ENCODE measurements at regions not wholly inside any gene's neighbourhood (a gene's known extent, or its start where the extent isn't known, plus 50 kb on each side); places are given as distances from the start of the nearest gene placed in this dataset.
"Not testable (repeated sequence)": the region's sequence is repeated elsewhere in the genome, so short reads cannot be mapped to it uniquely, and the experiment has no call there.

DNA sequence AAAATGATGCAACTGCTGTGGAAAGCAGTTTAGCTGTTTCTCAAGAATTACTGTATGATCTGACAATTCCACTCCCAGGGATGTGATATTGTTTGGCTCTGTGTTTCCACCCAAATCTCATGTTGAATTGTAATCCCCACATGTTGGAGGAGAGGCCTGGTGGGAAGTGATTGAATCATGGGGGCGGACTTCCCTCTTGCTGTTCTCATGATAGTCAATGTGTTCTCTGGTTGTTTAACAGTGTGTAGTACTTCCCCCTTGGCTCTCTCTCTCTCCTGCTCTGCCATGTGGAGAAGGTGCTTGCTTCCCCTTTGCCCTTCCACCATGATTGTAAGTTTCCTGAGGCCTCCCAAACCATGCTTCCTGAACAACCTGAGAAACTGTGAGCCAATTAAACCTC lies 93.4 kb upstream of the CPM start:
- intact Hi-C loops (cut with DNase I), result no loop called here
- DNase-seq, result no peak

GRCh38 chr12:69027411-69027881 lies 94.5 kb upstream of the CPM start:
- intact Hi-C loops (cut with DNase I), result no loop called here
- DNase-seq, result no peak

DNA sequence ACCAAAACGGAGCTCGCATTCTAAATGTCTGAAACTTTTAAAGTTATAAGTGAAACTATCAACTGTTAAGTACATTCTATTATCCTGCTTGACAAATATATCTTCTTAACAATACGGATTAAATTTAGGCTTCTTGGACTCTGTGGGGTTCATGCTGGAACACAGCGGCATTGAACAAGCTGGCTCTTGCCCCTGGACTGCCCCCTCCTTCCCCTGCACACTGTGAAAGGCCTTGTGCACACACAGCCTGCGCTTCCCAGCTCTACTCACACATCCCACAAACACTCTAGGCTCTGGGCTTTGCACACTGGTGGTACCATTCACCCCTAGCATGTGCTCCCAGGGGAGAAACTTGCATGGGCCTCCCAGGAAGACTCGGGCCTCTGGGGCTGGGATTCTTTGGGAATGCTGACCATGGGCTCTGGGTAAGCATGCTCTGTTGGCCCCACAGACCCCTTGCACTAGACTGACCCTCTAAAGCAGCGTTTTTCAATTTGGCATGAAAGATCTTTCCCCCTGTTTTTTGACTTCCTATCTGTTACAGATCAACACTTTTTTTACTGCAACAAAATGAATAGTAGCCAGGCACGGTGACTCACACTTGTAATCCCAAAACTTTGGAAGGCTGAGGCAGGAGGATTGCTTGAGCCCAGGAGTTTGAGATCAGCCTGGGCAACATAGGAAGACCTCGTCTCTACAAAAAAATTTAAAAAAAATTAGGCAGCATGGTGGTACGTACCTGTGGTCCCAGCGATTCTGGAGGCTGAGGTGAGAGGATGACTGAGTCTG lies 96.2 kb upstream of the CPM start:
- intact Hi-C loops (cut with DNase I), result no loop called here
- DNase-seq, result peak in 1 of 42 donors; percentile 17

- DNase-seq, result no peak
- intact Hi-C loops (cut with DNase I), result no loop called here
These were observed 97.3 kb upstream of the CPM start for GRCh38 chr12:69030321-69030720.

DNA sequence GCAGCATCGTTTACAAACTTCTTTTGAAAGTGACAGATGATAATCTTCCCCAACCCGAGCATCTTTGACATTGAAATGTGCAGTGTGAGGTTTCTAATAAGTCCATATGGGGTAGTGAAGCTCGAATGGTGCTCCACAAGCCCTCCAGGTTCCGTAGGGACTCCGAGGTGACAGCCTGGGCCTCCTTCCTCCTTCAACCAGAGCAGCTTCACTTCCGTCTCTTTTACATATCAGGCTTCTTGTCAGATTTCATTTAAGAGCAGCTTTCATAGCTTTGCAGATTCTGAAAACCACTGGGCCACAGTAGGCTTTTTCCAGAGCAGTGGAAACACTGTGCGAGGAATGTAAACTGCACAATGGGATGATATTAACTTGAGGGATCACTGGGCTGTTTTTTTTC lies 103.6 kb upstream of the CPM start:
- intact Hi-C loops (cut with DNase I), result no loop called here
- DNase-seq, result peak in 1 of 42 donors; percentile 34

- intact Hi-C loops (cut with DNase I), result no loop called here
- DNase-seq, result peak in 1 of 42 donors; percentile 18
These were observed 104.0 kb upstream of the CPM start for GRCh38 chr12:69036999-69037398.

- intact Hi-C loops (cut with DNase I), result no loop called here
- DNase-seq, result no peak
These were observed 106.9 kb upstream of the CPM start for GRCh38 chr12:69039911-69040310.

DNA sequence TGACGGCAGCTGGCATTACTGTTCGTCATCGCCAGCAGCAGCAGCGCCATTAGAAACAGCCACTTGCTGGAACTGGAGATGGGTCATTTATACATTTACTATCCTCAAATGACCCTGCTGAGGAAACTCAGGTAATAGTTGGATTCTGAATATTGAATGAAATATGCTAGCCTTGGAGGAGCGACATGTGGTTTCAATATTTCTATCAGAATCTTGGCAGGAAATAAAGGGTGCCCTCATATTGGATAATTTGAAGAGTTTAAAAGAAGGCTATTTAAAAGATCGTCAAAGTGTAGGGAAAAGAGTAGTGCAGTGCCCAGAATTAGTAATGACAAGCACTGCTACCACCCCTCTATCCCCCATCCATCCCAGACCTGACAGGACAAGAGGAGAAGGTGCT lies 109.6 kb upstream of the CPM start:
- intact Hi-C loops (cut with DNase I), result no loop called here

GRCh38 chr12:69042970-69043369 lies 110.0 kb upstream of the CPM start:
- intact Hi-C loops (cut with DNase I), result no loop called here
- no peak for DNase-seq

More for the DNA sequence above, 109.6 kb upstream of the CPM start:
- DNase-seq, result no peak

DNA sequence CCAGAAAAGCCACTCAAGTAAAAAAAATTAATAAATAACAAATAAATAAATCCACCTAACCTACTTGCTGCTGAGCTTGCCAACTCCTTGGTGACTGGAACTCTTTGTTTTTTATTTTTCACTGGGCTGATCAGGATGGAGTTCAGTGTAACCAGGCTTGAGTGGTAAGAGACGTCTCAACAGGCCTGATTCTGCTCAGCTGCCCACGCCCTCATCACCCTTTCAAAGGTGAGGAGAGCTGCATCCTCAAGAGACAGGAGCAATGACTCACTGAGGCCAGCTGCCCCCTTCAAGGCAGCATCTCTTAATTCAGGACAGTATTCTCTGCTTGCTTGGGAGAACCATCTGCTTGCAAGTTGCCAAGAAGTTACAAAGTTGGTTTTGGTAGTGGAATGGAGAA lies 111.9 kb upstream of the CPM start:
- intact Hi-C loops (cut with DNase I), result no loop called here
- no peak for DNase-seq

GRCh38 chr12:69045430-69045829 lies 112.5 kb upstream of the CPM start:
- no peak for DNase-seq

GRCh38 chr12:69046363-69046762 lies 113.4 kb upstream of the CPM start:
- no peak for DNase-seq

More at GRCh38 chr12:69045430-69045829, 112.5 kb upstream of the CPM start:
- intact Hi-C loops (cut with DNase I), result no loop called here

GRCh38 chr12:69046920-69047319 lies 113.9 kb upstream of the CPM start:
- DNase-seq, result no peak
- intact Hi-C loops (cut with DNase I), result no loop called here

More at GRCh38 chr12:69046363-69046762, 113.4 kb upstream of the CPM start:
- intact Hi-C loops (cut with DNase I), result no loop called here

DNA sequence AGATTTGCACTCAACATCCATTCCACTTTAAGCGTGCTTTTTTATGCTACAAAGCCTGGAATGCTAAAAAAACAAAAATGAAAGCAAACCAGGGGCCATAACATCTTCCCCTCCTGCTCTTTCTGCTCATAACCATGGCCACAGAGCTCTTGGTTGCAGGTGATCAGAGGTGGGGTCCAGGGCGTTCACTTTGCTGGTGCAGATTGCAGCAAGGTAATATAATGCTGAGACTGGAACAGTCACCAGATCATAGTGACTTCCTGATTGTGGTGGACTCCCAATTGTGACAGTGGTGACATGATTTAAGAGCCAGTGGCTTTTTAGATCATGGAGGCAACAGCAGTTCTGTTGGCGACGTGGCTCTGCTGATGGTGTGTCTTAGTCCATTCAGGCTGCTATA lies 115.0 kb upstream of the CPM start:
- intact Hi-C loops (cut with DNase I), result no loop called here
- DNase-seq, result no peak

DNA sequence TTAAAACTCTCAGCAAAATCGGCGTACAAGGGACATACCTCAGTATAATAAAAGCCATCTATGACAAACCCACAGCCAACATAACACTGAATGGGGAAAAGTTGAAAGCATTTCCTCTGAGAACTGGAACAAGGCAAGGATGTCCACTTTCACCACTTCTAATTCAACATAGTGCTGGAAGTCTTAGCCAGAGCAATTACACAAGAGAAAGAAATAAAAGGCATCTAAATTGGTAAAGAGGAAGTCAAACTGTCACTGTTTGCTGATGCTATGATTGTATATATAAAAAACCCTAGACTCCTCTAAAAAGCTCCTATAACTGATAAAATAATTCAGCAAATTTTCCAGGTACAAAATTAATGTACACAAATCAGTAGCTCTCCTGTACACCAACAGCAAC lies 116.9 kb upstream of the CPM start:
- intact Hi-C loops (cut with DNase I); DNase-seq: not testable (repeated sequence)

GRCh38 chr12:69052613-69053408 lies 119.8 kb upstream of the CPM start:
- intact Hi-C loops (cut with DNase I), result no loop called here
- DNase-seq, result no peak

DNA sequence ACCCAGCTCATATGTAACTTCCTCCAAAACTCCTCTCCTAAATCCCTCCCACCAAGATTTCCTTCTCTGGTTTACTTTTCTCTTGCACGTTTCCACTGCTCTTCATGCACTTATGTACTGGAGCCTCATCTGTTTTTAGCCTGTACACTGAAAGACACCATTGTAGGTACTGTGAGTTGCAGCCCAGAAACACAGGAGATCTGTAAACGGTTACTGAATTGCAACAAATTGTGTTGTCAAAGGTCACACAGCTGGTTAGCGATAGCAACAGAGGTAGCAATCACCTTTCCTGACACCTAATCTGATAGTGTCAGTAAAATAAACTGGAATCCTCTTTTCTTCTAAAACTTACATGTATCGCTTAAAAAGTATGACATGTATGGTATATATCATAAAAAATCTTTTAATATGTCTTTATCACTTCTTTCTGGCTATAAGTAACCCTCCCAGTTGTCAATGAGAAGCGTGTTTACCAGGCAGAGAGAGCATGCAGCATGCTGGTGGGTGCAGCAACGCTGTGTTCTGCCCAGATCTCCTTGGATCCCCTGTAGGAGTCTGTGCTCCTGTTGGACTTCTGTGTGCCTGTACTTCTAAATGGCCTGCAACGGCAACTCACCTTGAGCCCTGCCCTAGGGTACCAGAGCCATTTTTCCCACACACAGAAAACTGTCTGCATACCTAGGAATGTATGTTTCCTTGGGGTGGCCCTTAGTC lies 121.5 kb upstream of the CPM start:
- intact Hi-C loops (cut with DNase I), result no loop called here
- DNase-seq, result no peak

DNA sequence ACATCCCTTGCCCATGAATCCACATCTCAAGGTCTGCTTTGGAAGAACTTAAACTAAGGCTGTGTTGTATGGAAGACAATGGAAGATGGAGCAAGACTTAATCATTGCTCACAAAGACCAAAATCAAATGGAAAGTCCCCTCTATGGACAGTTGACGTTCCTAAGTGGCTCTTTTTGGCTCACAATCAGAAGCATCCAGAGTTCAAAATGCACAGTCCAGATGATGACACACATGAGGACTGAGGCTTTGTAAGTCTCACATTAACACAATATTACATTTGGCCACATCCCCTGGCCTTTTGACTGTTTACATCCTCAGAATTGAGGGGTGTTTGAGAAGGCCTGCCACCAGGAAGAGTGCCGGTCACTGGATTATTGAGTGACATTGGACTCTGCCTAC lies 122.3 kb upstream of the CPM start:
- intact Hi-C loops (cut with DNase I), result no loop called here
- DNase-seq, result no peak

- intact Hi-C loops (cut with DNase I), result no loop called here
- DNase-seq, result no peak
These were observed 122.7 kb upstream of the CPM start for GRCh38 chr12:69055706-69056105.

Measured in head of caudate nucleus (tissue), 42 donors.